ENCODE measurements at regions not wholly inside any gene's neighbourhood (a gene's known extent, or its start where the extent isn't known, plus 50 kb on each side); places are given as distances from the start of the nearest gene placed in this dataset.
"Not testable (repeated sequence)": the region's sequence is repeated elsewhere in the genome, so short reads cannot be mapped to it uniquely, and the experiment has no call there.

GRCh38 chr3:6022621-6023020 lies 835.1 kb downstream of the EDEM1 start:
- Histone ChIP-seq H3K27me3 (no peaks in the 10 kb centered on the region), H3K36me3 (no peaks in the 10 kb centered on the region), H3K4me3 (no peak overlapping the region), H3K9me3 (no peaks in the 10 kb centered on the region)
- no peak for DNase-seq

- H3K9me3 ChIP-seq: no peaks in the 10 kb centered on the region
- DNase-seq: no peak
- no peak overlapping the region for H3K4me3 ChIP-seq
- H3K36me3 ChIP-seq: no peaks in the 10 kb centered on the region
- H3K27me3 ChIP-seq: no peaks in the 10 kb centered on the region
Observed at GRCh38 chr3:6025032-6025431, 835.9 kb upstream of the GRM7 start.

GRCh38 chr3:6030648-6031047 lies 830.3 kb upstream of the GRM7 start:
- not testable (repeated sequence) for H3K27me3 ChIP-seq, H3K9me3 ChIP-seq, H3K4me3 ChIP-seq, DNase-seq, H3K36me3 ChIP-seq

DNA sequence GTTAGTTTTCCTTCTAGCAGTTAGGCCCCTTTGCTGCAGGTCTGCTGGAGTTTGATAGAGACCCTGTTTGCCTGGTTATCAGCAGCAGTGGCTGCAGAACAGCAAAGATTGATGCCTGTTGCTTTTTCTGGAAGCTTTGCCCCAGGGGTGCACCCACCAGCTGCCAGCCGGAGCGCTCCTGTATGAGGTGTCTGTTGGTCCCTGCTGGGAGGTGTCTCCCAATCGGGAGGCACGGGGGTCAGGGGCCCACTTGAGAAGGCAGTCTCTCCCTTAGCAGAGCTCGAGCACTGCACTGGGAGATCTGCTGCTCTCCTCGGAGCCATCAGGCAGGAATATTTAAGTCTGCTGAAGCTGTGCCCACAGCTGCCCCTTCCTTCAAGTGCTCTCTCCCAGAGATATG lies 825.3 kb upstream of the GRM7 start:
- no peaks in the 10 kb centered on the region for H3K36me3 ChIP-seq
- H3K9me3 ChIP-seq: no peaks in the 10 kb centered on the region
- no peak for DNase-seq
- H3K4me3 ChIP-seq: no peak overlapping the region
- H3K27me3 ChIP-seq: no peaks in the 10 kb centered on the region

DNA sequence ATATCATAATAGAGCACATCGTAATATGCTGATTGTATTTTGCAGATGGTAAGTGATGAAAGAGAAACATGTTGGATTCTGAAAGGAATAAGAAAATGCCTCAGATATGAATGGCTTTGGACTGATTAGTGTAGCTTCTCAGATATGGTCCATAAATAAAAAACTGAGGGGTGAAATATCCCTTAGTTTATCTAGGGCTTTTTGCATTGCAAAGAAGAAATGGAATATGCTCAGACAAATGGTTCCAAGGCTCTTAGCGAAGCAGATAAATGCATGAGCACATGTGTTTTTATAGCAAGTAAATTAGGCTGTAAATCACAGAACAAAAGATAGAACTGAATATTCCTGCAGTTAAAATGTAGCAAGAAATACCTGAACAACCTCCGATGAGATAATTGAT lies 820.9 kb upstream of the GRM7 start:
- H3K36me3 ChIP-seq: no peaks in the 10 kb centered on the region
- H3K27me3 ChIP-seq: no peaks in the 10 kb centered on the region
- no peak for DNase-seq
- H3K9me3 ChIP-seq: no peaks in the 10 kb centered on the region
- H3K4me3 ChIP-seq: no peak overlapping the region

DNA sequence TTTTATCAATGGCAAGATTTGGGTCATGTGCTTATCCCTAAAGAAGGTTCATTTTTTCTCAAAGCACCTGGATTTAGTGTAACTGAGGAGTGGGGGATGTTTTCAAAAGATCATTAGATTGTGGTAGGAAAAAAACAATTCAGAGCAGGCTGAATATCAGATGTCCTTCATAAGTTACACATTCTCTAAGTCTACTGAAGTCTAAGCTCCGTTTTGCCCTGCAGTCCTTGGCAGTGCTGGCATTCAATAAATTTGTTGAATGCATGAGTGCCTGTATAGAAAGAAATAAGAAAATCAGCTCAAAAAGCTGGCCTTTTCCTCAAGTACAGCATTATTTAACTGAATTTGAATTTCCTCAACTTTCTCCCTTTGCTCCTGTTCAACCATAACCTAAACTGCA lies 819.0 kb upstream of the GRM7 start:
- no peak overlapping the region for H3K4me3 ChIP-seq
- DNase-seq: no peak
- H3K27me3 ChIP-seq: no peaks in the 10 kb centered on the region
- no peaks in the 10 kb centered on the region for H3K36me3 ChIP-seq
- H3K9me3 ChIP-seq: no peaks in the 10 kb centered on the region

DNA sequence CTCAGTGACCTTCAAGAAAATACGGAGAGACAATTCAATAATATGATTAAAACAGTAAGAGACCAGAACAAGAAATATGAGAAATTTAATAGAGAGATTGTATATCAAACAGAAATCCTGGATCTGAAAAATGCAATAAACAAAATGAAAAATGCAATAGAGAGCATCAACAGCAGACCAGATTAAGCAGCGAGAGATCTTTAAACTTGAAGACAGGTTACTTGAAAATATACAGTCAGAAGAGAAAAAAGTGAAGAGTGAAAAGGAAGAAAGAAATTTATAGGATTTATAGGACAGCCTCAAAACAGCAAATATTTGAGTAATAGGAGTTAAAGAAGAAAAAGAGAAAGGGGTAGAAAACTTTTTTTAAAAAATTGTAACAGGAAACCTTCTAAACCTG lies 813.9 kb upstream of the GRM7 start:
- no peak overlapping the region for H3K4me3 ChIP-seq
- no peaks in the 10 kb centered on the region for H3K27me3 ChIP-seq
- no peak for DNase-seq
- H3K36me3 ChIP-seq: no peaks in the 10 kb centered on the region
- H3K9me3 ChIP-seq: no peaks in the 10 kb centered on the region

GRCh38 chr3:6060251-6060650 lies 800.7 kb upstream of the GRM7 start:
- Histone ChIP-seq H3K9me3 (no peaks in the 10 kb centered on the region), H3K4me3 (no peak overlapping the region), H3K27me3 (no peaks in the 10 kb centered on the region), H3K36me3 (no peaks in the 10 kb centered on the region)
- no peak for DNase-seq

- H3K9me3 ChIP-seq: no peaks in the 10 kb centered on the region
- no peak overlapping the region for H3K4me3 ChIP-seq
- H3K27me3 ChIP-seq: no peaks in the 10 kb centered on the region
- no peak for DNase-seq
- no peaks in the 10 kb centered on the region for H3K36me3 ChIP-seq
Observed at GRCh38 chr3:6062261-6063187, 798.4 kb upstream of the GRM7 start.

GRCh38 chr3:6066397-6066796 lies 794.5 kb upstream of the GRM7 start:
- no peaks in the 10 kb centered on the region for H3K9me3 ChIP-seq
- DNase-seq: no peak
- no peak overlapping the region for H3K4me3 ChIP-seq
- H3K27me3 ChIP-seq: no peaks in the 10 kb centered on the region
- H3K36me3 ChIP-seq: no peaks in the 10 kb centered on the region

- H3K9me3 ChIP-seq, DNase-seq, H3K27me3 ChIP-seq, H3K36me3 ChIP-seq, H3K4me3 ChIP-seq: not testable (repeated sequence)
Observed at GRCh38 chr3:6066868-6067578, 793.9 kb upstream of the GRM7 start.

DNA sequence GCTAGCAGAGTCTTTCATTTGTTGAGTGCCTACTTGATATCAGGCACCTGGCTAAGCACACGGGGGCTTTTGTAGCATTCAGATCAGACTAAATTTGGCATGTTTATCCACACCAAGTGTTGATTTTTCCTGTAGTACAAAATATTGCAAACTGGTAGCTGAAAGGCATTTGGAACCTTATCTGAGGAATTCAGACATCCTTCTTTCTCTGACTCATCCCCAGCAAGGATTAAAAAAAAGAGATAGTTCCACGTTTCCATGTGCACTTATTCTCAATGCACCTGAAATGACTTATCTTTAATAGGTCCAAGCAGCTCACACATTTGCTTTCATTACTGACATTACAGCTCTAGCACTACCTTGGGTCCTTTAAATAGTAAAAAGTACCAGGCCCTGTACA lies 786.0 kb upstream of the GRM7 start:
- Histone ChIP-seq H3K9me3 (no peaks in the 10 kb centered on the region), H3K36me3 (no peaks in the 10 kb centered on the region), H3K4me3 (no peak overlapping the region), H3K27me3 (no peaks in the 10 kb centered on the region)
- no peak for DNase-seq

GRCh38 chr3:6078436-6078835 lies 782.5 kb upstream of the GRM7 start:
- H3K4me3 ChIP-seq: no peak overlapping the region
- no peaks in the 10 kb centered on the region for H3K9me3 ChIP-seq
- no peak for DNase-seq
- no peaks in the 10 kb centered on the region for H3K27me3 ChIP-seq
- H3K36me3 ChIP-seq: no peaks in the 10 kb centered on the region

- no peak for DNase-seq
- no peaks in the 10 kb centered on the region for H3K36me3 ChIP-seq
- H3K4me3 ChIP-seq: no peak overlapping the region
- no peaks in the 10 kb centered on the region for H3K27me3 ChIP-seq
- no peaks in the 10 kb centered on the region for H3K9me3 ChIP-seq
Observed at GRCh38 chr3:6079011-6079410, 781.9 kb upstream of the GRM7 start.

DNA sequence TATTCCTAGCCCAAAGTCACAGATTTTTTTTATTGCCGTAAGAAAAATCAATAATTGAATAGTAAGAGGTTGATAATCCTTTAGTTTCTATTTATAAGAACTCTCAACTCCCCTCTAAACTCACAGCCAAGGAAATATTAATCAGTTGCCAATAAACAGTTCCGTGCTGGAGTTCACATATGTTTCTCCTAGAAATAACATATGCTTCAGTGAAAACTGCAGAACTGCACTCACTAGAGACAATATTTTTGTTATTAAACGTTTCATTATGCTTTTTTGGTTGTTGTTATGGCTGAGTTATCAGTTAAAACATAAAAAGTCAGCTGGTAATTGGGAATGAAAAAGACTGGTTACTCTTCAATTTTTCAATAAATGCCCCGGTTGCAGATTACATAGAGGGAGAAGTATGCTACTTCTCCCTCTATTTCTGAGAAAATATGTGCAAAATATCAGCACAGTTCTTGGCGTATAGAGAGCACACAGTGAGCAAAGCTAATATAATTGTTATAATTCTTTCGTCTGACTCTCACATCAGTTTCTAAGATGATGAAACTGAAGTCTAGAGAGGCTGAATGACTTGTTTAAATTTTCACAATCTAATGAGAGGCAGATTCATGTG lies 781.2 kb upstream of the GRM7 start:
- Histone ChIP-seq H3K27me3 (no peaks in the 10 kb centered on the region), H3K4me3 (no peak overlapping the region), H3K9me3 (no peaks in the 10 kb centered on the region), H3K36me3 (no peaks in the 10 kb centered on the region)
- DNase-seq: no peak

GRCh38 chr3:6088433-6088832 lies 772.5 kb upstream of the GRM7 start:
- H3K4me3 ChIP-seq: no peak overlapping the region

DNA sequence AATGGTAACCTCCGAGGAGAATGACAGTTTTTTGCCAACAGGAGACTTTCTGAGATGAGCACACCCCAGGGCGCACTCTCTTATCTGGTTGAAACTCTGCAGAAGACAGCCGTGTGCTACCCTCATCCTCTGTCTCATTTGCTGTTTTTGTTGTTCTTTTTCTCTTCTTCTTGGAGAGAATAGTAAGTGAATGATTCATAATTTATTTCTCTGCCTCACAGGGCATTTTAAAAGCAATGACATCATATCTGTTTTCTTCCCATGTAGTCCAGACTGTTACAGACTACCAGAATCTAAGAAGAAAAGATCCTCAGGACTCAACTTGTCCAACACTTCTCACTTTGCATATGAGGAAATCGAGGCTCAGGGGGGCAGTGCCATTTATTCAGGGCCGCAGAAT lies 771.1 kb upstream of the GRM7 start:
- H3K9me3 ChIP-seq: no peaks in the 10 kb centered on the region
- no peak overlapping the region for H3K4me3 ChIP-seq
- H3K27me3 ChIP-seq: no peaks in the 10 kb centered on the region
- H3K36me3 ChIP-seq: no peaks in the 10 kb centered on the region
- no peak for DNase-seq

More at GRCh38 chr3:6088433-6088832, 772.5 kb upstream of the GRM7 start:
- Histone ChIP-seq H3K36me3 (no peaks in the 10 kb centered on the region), H3K27me3 (no peaks in the 10 kb centered on the region), H3K9me3 (no peaks in the 10 kb centered on the region)
- no peak for DNase-seq

All from MG63 (cell line).